HCT116 (cell line): ENCODE measurements at regions not wholly inside any gene's neighbourhood (a gene's known extent, or its start where the extent isn't known, plus 50 kb on each side); places are given as distances from the start of the nearest gene placed in this dataset.

Experiments used
- ATAC-seq: fragments of 200-7000 bp; cut with Tn5 transposase; 2 replicates; pipeline ENCODE4 v1.9.1; 2020; ENCODE audit warnings: mild to moderate bottlenecking, moderate library complexity
- BruUV-seq: library from RNA; stranded (reverse); fragments of 400-500 nt; replicated peaks from 2 replicates; lab custom pipeline; 2021; lab: Mats Ljungman, UMichigan
- CTCF ChIA-PET: fragments of 300-600 bp; sonication (Branson Sonifier 250); formaldehyde crosslinking; loops from one replicate; lab custom pipeline; 2021; ENCODE audit warnings: antibody characterized with exemption; lab: Charles Lee
- POLR2A ChIA-PET: fragments of 300-600, 350-600 bp; sonication (Branson Sonifier 250); formaldehyde crosslinking; loops from one replicate; lab custom pipeline; 2021; ENCODE audit warnings: antibody characterized with exemption; lab: Charles Lee
- RAD21 ChIA-PET, 2 experiments: fragments of 300-600 bp; sonication (Branson Sonifier 250); formaldehyde crosslinking; loops; one replicate each; lab custom pipeline; 2023; ENCODE audit warnings: low total read pairs in 2 of 2; ENCODE audit not compliant: uncharacterized antibody in 2 of 2, unreplicated experiment in 2 of 2, low non-redundant PET in 1 of 2; lab: Charles Lee
- DNase-seq: peaks from one replicate; pipeline ENCODE4 v3.0.0-alpha.2; 2010; ENCODE audit warnings: low read depth, low spot score
- H2AFZ ChIP-seq: fragments of 200-600 bp; shearing (Covaris generic), sonication (generic); 2 replicates; pipeline ENCODE4 v1.6.1; 2017; ENCODE audit warnings: low read depth, mixed run types, mixed read lengths, antibody characterized with exemption, low read length; ENCODE audit not compliant: poor library complexity, severe bottlenecking
- H3K27ac ChIP-seq: 2 replicates; pipeline ENCODE4 v1.5.1; 2012; ENCODE audit warnings: low read depth, low read length
- H3K27me3 ChIP-seq: fragments of 200-600 bp; sonication (generic); 2 replicates; pipeline ENCODE4 v1.6.1; 2016; ENCODE audit warnings: mixed run types, low read length, mixed read lengths; ENCODE audit not compliant: insufficient read depth
- H3K36me3 ChIP-seq, 2 experiments: fragments of 200-500 bp in 1 of 2; fragments of 200-600 bp in 1 of 2; sonication (Bioruptor generic) in 1 of 2; sonication (generic) in 1 of 2; 2 replicates each; pipeline versions ENCODE4 v1.5.1 to v1.6.1; 2014 to 2016; ENCODE audit warnings: low read length in 2 of 2, inconsistent platforms in 1 of 2, mixed read lengths in 1 of 2, mixed run types in 1 of 2; ENCODE audit not compliant: insufficient read depth in 2 of 2, control insufficient read depth in 1 of 2
- H3K4me1 ChIP-seq, 2 experiments: fragments of 200-600 bp in 1 of 2; sonication (generic) in 1 of 2; 2 replicates each; pipeline versions ENCODE4 v1.5.1 to v1.6.1; 2012 to 2017; ENCODE audit warnings: low read length in 2 of 2, inconsistent platforms in 1 of 2, mild to moderate bottlenecking in 1 of 2, mixed read lengths in 1 of 2, mixed run types in 1 of 2, moderate library complexity in 1 of 2; ENCODE audit not compliant: insufficient read depth in 2 of 2, control insufficient read depth in 1 of 2
- H3K4me2 ChIP-seq: fragments of 200-600 bp; sonication (generic); 2 replicates; pipeline ENCODE4 v1.6.1; 2017; ENCODE audit warnings: mixed run types, low read length, mixed read lengths
- H3K4me3 ChIP-seq, 2 experiments: fragments of 200-600 bp in 1 of 2; sonication (generic) in 1 of 2; replicated peaks in 1 of 2; 2 replicates each; pipeline ENCODE4 v1.5.1; 2011 to 2016; ENCODE audit warnings: low read length in 2 of 2, control low read depth in 1 of 2, low read depth in 1 of 2, mild to moderate bottlenecking in 1 of 2, mixed read lengths in 1 of 2, mixed run types in 1 of 2
- H3K79me2 ChIP-seq: fragments of 200-600 bp; sonication (generic); 2 replicates; pipeline ENCODE4 v1.6.1; 2017; ENCODE audit warnings: mild to moderate bottlenecking, mixed run types, low read length, moderate library complexity, mixed read lengths; ENCODE audit not compliant: insufficient read depth
- H3K9ac ChIP-seq: fragments of 200-600 bp; sonication (generic); 2 replicates; pipeline ENCODE4 v1.6.1; 2016; ENCODE audit warnings: low read length, mixed read lengths
- H3K9me2 ChIP-seq: fragments of 200-600 bp; sonication (generic), shearing (Covaris generic); 2 replicates; pipeline ENCODE4 v1.6.1; 2017; ENCODE audit warnings: mixed run types, mild to moderate bottlenecking, moderate library complexity; ENCODE audit not compliant: insufficient read depth
- H3K9me3 ChIP-seq, 2 experiments: fragments of 200-500 bp in 1 of 2; fragments of 200-600 bp in 1 of 2; sonication (Bioruptor generic) in 1 of 2; sonication (generic) in 1 of 2; 2 replicates each; pipeline ENCODE4 v1.6.1; 2014 to 2017; ENCODE audit warnings: low read length in 2 of 2, mixed read lengths in 2 of 2, inconsistent platforms in 1 of 2, low read depth in 1 of 2, mild to moderate bottlenecking in 1 of 2, mixed run types in 1 of 2, moderate library complexity in 1 of 2; ENCODE audit not compliant: control insufficient read depth in 1 of 2, insufficient read depth in 1 of 2
- H4K20me1 ChIP-seq: fragments of 200-600 bp; sonication (generic), shearing (Covaris generic); 2 replicates; pipeline ENCODE4 v1.6.1; 2017; ENCODE audit warnings: mixed run types, mild to moderate bottlenecking, moderate library complexity; ENCODE audit not compliant: insufficient read depth
- CEBPB ChIP-seq: IDR thresholded peaks from 2 replicates; pipeline ENCODE4 v1.6.1; 2012; ENCODE audit warnings: low read depth
- EGR1 ChIP-seq: IDR thresholded peaks from 2 replicates; pipeline ENCODE4 v1.6.1; 2012; ENCODE audit warnings: low read depth
- ELF1 ChIP-seq: IDR thresholded peaks from 2 replicates; pipeline ENCODE4 v1.6.1; 2012; ENCODE audit warnings: low read depth, borderline replicate concordance
- JUND ChIP-seq: IDR thresholded peaks from 2 replicates; pipeline ENCODE4 v1.6.1; 2012
- POLR2A ChIP-seq: IDR thresholded peaks from 2 replicates; pipeline ENCODE4 v1.7.0; 2011; ENCODE audit warnings: borderline replicate concordance; ENCODE audit not compliant: insufficient read depth, insufficient read length; ENCODE audit errors: extremely low read depth
- RAD21 ChIP-seq: IDR thresholded peaks from 2 replicates; pipeline ENCODE4 v1.6.1; 2012; ENCODE audit warnings: low read depth, mild to moderate bottlenecking
- REST ChIP-seq: IDR thresholded peaks from 2 replicates; pipeline ENCODE4 v1.6.1; 2012; ENCODE audit warnings: low read depth
- SP1 ChIP-seq: IDR thresholded peaks from 2 replicates; pipeline ENCODE4 v1.6.1; 2012; ENCODE audit warnings: low read depth
- YY1 ChIP-seq: IDR thresholded peaks from 2 replicates; pipeline ENCODE4 v1.6.1; 2011; ENCODE audit warnings: low read length, low read depth, moderate library complexity, mild to moderate bottlenecking; ENCODE audit not compliant: insufficient replicate concordance; ENCODE audit errors: extremely low read depth
- ZBTB33 ChIP-seq: IDR thresholded peaks from 2 replicates; pipeline ENCODE4 v1.6.1; 2011; ENCODE audit warnings: mild to moderate bottlenecking, low read length, moderate library complexity; ENCODE audit not compliant: insufficient replicate concordance; ENCODE audit errors: extremely low read depth
- ZNF274 ChIP-seq: fragments of 200-500 bp; sonication (Bioruptor generic); IDR thresholded peaks from 2 replicates; pipeline ENCODE4 v1.6.1; 2014; ENCODE audit warnings: mild to moderate bottlenecking, low read depth, low read length, inconsistent platforms
- intact Hi-C: fragments of 100-400 bp; cut with micrococcal nuclease; formaldehyde crosslinking; loops from 2 replicates; pipeline ENCODE4 v1.10.0; 2022

GRCh38 chr13:70237131-70237530 is 128.9 kb upstream of the KLHL1 start (continued):
- TF ChIP-seq JUND: no peak
- TF ChIP-seq CEBPB: no peak
- TF ChIP-seq, all 23 proteins: peak for 0

GRCh38 chr13:70235565-70235964 is 127.3 kb upstream of the KLHL1 start:
- Histone ChIP-seq H2AFZ (no peak overlapping the region), H3K9ac (no peak overlapping the region), H3K27ac (no peak overlapping the region), H3K4me3 (no peak overlapping the region), H3K9me3 (no peaks in the 10 kb centered on the region; a peak in 1 of 4 replicates), H4K20me1 (no peaks in the 10 kb centered on the region)
- POLR2A ChIA-PET: no interaction called here
- intact Hi-C loops: no loop called here
- DNase-seq: no peak
- CTCF ChIA-PET: no interaction called here
- TF ChIP-seq REST: no peak
- TF ChIP-seq SP1: no peak
- no peak for TF ChIP-seq ELF1
- no peak for TF ChIP-seq YY1
- TF ChIP-seq POLR2A: no peak
- no peak for TF ChIP-seq ZBTB33
- no peak for TF ChIP-seq EGR1
- no peak for TF ChIP-seq RAD21
- TF ChIP-seq ZNF274: no peak
- TF ChIP-seq, all 23 proteins: peak for 0
- no TSS peak for BruUV-seq
- Histone ChIP-seq H3K4me1 (no peaks in the 10 kb centered on the region), H3K4me2 (no peak overlapping the region), H3K27me3 (no peaks in the 10 kb centered on the region), H3K9me2 (no peaks in the 10 kb centered on the region), H3K79me2 (no peaks in the 10 kb centered on the region), H3K36me3 (no peaks in the 10 kb centered on the region)
- ATAC-seq: no peak
- RAD21 ChIA-PET: no interaction called here
